ENCODE measurements at regions not wholly inside any gene's neighbourhood (a gene's known extent, or its start where the extent isn't known, plus 50 kb on each side); places are given as distances from the start of the nearest gene placed in this dataset.

GRCh38 chr21:27680181-27680580 is 713.3 kb upstream of the ADAMTS5 start:
- Mint-ChIP-seq H3K4me3 (no peak overlapping the region), H3K27me3 (ENCODE audit: insufficient read depth, low read depth) (no peaks in the 10 kb centered on the region), H3K27ac (no peak overlapping the region), H3K9me3 (no peaks in the 10 kb centered on the region), H3K36me3 (no peaks in the 10 kb centered on the region), H3K4me1 (no peaks in the 10 kb centered on the region)
- Histone ChIP-seq H3K36me3 (no peaks in the 10 kb centered on the region), H3K27ac (no peak overlapping the region), H3K9ac (no peak overlapping the region), H3F3A (ENCODE audit: low read depth) (no peaks in the 10 kb centered on the region), H4K20me1 (ENCODE audit: low read depth) (no peaks in the 10 kb centered on the region), H3K9me3 (ENCODE audit: low read depth) (no peaks in the 10 kb centered on the region), H3K27me3 (no peaks in the 10 kb centered on the region), H3K79me2 (ENCODE audit: low read depth) (no peaks in the 10 kb centered on the region), H3K4me2 (no peak overlapping the region), H3K4me3 (no peak overlapping the region), H3K4me1 (no peaks in the 10 kb centered on the region), H2AFZ (replicated peaks) (no peak overlapping the region)
- DNase-seq (ENCODE audit: low spot score) = no peak
- no peak for TF ChIP-seq EZH2phosphoT487 (IDR thresholded peaks at IDR 0.05)
- TF ChIP-seq EZH2 (IDR thresholded peaks at IDR 0.05) = no peak
- TF ChIP-seq, protein P1, sequence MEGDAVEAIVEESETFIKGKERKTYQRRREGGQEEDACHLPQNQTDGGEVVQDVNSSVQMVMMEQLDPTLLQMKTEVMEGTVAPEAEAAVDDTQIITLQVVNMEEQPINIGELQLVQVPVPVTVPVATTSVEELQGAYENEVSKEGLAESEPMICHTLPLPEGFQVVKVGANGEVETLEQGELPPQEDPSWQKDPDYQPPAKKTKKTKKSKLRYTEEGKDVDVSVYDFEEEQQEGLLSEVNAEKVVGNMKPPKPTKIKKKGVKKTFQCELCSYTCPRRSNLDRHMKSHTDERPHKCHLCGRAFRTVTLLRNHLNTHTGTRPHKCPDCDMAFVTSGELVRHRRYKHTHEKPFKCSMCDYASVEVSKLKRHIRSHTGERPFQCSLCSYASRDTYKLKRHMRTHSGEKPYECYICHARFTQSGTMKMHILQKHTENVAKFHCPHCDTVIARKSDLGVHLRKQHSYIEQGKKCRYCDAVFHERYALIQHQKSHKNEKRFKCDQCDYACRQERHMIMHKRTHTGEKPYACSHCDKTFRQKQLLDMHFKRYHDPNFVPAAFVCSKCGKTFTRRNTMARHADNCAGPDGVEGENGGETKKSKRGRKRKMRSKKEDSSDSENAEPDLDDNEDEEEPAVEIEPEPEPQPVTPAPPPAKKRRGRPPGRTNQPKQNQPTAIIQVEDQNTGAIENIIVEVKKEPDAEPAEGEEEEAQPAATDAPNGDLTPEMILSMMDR (IDR thresholded peaks at IDR 0.05) = no peak

GRCh38 chr21:27678511-27678910 is 711.6 kb upstream of the ADAMTS5 start:
- Histone ChIP-seq H3K4me3 (no peak overlapping the region), H3K27ac (no peak overlapping the region), H3K27me3 (no peaks in the 10 kb centered on the region), H3K9me3 (ENCODE audit: low read depth) (no peaks in the 10 kb centered on the region), H4K20me1 (ENCODE audit: low read depth) (no peaks in the 10 kb centered on the region), H3K4me1 (no peaks in the 10 kb centered on the region), H2AFZ (replicated peaks) (no peak overlapping the region), H3K9ac (no peak overlapping the region), H3K79me2 (ENCODE audit: low read depth) (no peaks in the 10 kb centered on the region), H3K36me3 (no peaks in the 10 kb centered on the region), H3K4me2 (no peak overlapping the region), H3F3A (ENCODE audit: low read depth) (no peaks in the 10 kb centered on the region)
- Mint-ChIP-seq H3K27ac (no peak overlapping the region), H3K27me3 (ENCODE audit: insufficient read depth, low read depth) (peaks cover 2% of the 10 kb centered on the region), H3K4me1 (no peaks in the 10 kb centered on the region), H3K4me3 (no peak overlapping the region), H3K36me3 (no peaks in the 10 kb centered on the region), H3K9me3 (no peaks in the 10 kb centered on the region)
- no peak for DNase-seq (ENCODE audit: low spot score)
- TF ChIP-seq EZH2 (IDR thresholded peaks at IDR 0.05) = no peak
- TF ChIP-seq EZH2phosphoT487 (IDR thresholded peaks at IDR 0.05) = no peak
- TF ChIP-seq, protein P1 (IDR thresholded peaks at IDR 0.05) = no peak

GRCh38 chr21:27677546-27677945 is 710.7 kb upstream of the ADAMTS5 start:
- Histone ChIP-seq H3K9ac (no peak overlapping the region), H3K27ac (no peak overlapping the region), H3K36me3 (no peaks in the 10 kb centered on the region), H4K20me1 (ENCODE audit: low read depth) (no peaks in the 10 kb centered on the region), H3K4me3 (no peak overlapping the region), H3K79me2 (ENCODE audit: low read depth) (no peaks in the 10 kb centered on the region), H3K4me2 (no peak overlapping the region), H3K27me3 (no peaks in the 10 kb centered on the region), H2AFZ (replicated peaks) (no peak overlapping the region), H3F3A (ENCODE audit: low read depth) (no peaks in the 10 kb centered on the region), H3K4me1 (no peaks in the 10 kb centered on the region), H3K9me3 (ENCODE audit: low read depth) (no peaks in the 10 kb centered on the region)
- Mint-ChIP-seq H3K9me3 (no peaks in the 10 kb centered on the region), H3K36me3 (no peaks in the 10 kb centered on the region), H3K4me3 (no peak overlapping the region), H3K4me1 (no peaks in the 10 kb centered on the region), H3K27me3 (ENCODE audit: insufficient read depth, low read depth) (peaks cover 2% of the 10 kb centered on the region), H3K27ac (no peak overlapping the region)
- no peak for TF ChIP-seq EZH2phosphoT487 (IDR thresholded peaks at IDR 0.05)
- TF ChIP-seq, protein P1 (IDR thresholded peaks at IDR 0.05) = no peak
- TF ChIP-seq EZH2 (IDR thresholded peaks at IDR 0.05) = no peak
- DNase-seq (ENCODE audit: low spot score) = no peak
